ENCODE measurements at regions not wholly inside any gene's neighbourhood (a gene's known extent, or its start where the extent isn't known, plus 50 kb on each side); places are given as distances from the start of the nearest gene placed in this dataset.

DNA sequence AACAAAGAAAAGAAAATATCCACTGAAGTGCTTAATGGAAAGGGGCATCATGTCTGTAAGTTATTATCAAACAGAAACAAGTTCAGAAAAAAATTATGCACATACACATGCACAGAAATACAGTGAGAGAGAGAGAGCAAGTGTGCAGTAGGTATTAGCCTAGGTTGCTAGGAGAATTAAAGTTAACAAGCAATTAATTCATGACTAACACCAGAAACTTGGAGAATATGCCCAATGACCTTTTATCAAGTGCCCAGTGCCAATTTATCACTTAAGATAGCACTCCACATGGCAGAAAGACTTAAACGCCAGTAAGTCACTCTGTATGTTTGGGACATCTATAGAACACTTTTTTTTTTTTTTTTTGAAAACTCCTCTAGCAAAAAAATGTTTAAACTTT, 56.2 kb upstream of the SLC16A1 start:
- no peaks in the 10 kb centered on the region for H3K4me1 ChIP-seq (ENCODE audit: control insufficient read depth in 1 of 2, insufficient read depth in 2 of 2, low read length in 2 of 2)
- H3K27ac Mint-ChIP-seq = no peak overlapping the region
- H3K4me3 Mint-ChIP-seq = no peak overlapping the region
- H3K27me3 ChIP-seq (ENCODE audit: control insufficient read depth in 2 of 2, insufficient read depth in 2 of 2, low read length in 2 of 2) = no peaks in the 10 kb centered on the region
- H3K4me1 Mint-ChIP-seq = peaks cover 2% of the 10 kb centered on the region
- H3K27ac ChIP-seq (ENCODE audit: low read depth in 1 of 2, low read length in 2 of 2) = no peak overlapping the region
- H3K27me3 Mint-ChIP-seq (ENCODE audit: low read depth in 3 of 3) = peaks cover 0 to 1% (median 0%) of the 10 kb centered on the region in 3 donors
- H4K20me1 ChIP-seq (ENCODE audit: insufficient read depth, low read length) = no peaks in the 10 kb centered on the region
- H3K4me3 ChIP-seq (replicated peaks in 1 of 3; ENCODE audit: low read depth in 2 of 3, low read length in 3 of 3) = no peak overlapping the region
- intact Hi-C loops (cut with micrococcal nuclease) = no loop called here
- H2AFZ ChIP-seq (ENCODE audit: insufficient read depth, low read depth, low read length, poor library complexity, severe bottlenecking) = no peak overlapping the region
- H3K9me3 ChIP-seq (replicated peaks in 1 of 2; ENCODE audit: control insufficient read depth in 1 of 2, insufficient read depth in 1 of 2, low read length in 2 of 2) = no peaks in the 10 kb centered on the region
- H3K9ac ChIP-seq (ENCODE audit: insufficient read depth, low read length, poor library complexity, severe bottlenecking) = no peak overlapping the region
- TF ChIP-seq CTCF (IDR thresholded peaks at IDR 0.05) = no peak
- peaks cover 7 to 11% of the 10 kb centered on the region in 2 donors for H3K36me3 Mint-ChIP-seq
- H3K36me3 ChIP-seq (replicated peaks in 1 of 2; ENCODE audit: control insufficient read depth in 1 of 2, insufficient read depth in 2 of 2, low read length in 2 of 2) = peaks cover 0 to 2% of the 10 kb centered on the region in 2 donors
- H3K79me2 ChIP-seq (ENCODE audit: insufficient read depth, low read length) = no peaks in the 10 kb centered on the region
- no CpG with 5 or more reads among the region's 1 CpG for WGBS (ENCODE audit: insufficient coverage)
- DNase-seq = no peak
- H3K4me2 ChIP-seq (replicated peaks; ENCODE audit: extremely low read depth, low read length, poor library complexity, severe bottlenecking) = no peak overlapping the region
- H3K9me3 Mint-ChIP-seq = no peaks in the 10 kb centered on the region

- no peak overlapping the region for H3K4me3 Mint-ChIP-seq
- Histone ChIP-seq H2AFZ (ENCODE audit: insufficient read depth, low read depth, low read length, poor library complexity, severe bottlenecking) (no peak overlapping the region), H3K9me3 (replicated peaks in 1 of 2; ENCODE audit: control insufficient read depth in 1 of 2, insufficient read depth in 1 of 2, low read length in 2 of 2) (no peaks in the 10 kb centered on the region), H4K20me1 (ENCODE audit: insufficient read depth, low read length) (no peaks in the 10 kb centered on the region), H3K4me3 (replicated peaks in 1 of 3; ENCODE audit: low read depth in 2 of 3, low read length in 3 of 3) (no peak overlapping the region), H3K36me3 (replicated peaks in 1 of 2; ENCODE audit: control insufficient read depth in 1 of 2, insufficient read depth in 2 of 2, low read length in 2 of 2) (peaks cover 0 to 2% of the 10 kb centered on the region in 2 donors), H3K79me2 (ENCODE audit: insufficient read depth, low read length) (no peaks in the 10 kb centered on the region), H3K9ac (ENCODE audit: insufficient read depth, low read length, poor library complexity, severe bottlenecking) (no peak overlapping the region), H3K27me3 (ENCODE audit: control insufficient read depth in 2 of 2, insufficient read depth in 2 of 2, low read length in 2 of 2) (no peaks in the 10 kb centered on the region), H3K27ac (ENCODE audit: low read depth in 1 of 2, low read length in 2 of 2) (no peak overlapping the region), H3K4me1 (ENCODE audit: control insufficient read depth in 1 of 2, insufficient read depth in 2 of 2, low read length in 2 of 2) (no peaks in the 10 kb centered on the region), H3K4me2 (replicated peaks; ENCODE audit: extremely low read depth, low read length, poor library complexity, severe bottlenecking) (no peak overlapping the region)
- DNase-seq = no peak
- peaks cover 0 to 4% of the 10 kb centered on the region in 2 donors for H3K36me3 Mint-ChIP-seq
- no peaks in the 10 kb centered on the region for H3K4me1 Mint-ChIP-seq
- H3K27ac Mint-ChIP-seq = no peak overlapping the region
- no peak for TF ChIP-seq CTCF (IDR thresholded peaks at IDR 0.05)
- WGBS (ENCODE audit: insufficient coverage) = no CpG with 5 or more reads among the region's 2 CpGs
- no peaks in the 10 kb centered on the region for H3K27me3 Mint-ChIP-seq (ENCODE audit: low read depth in 3 of 3)
- H3K9me3 Mint-ChIP-seq = no peaks in the 10 kb centered on the region
- intact Hi-C loops (cut with micrococcal nuclease) = no loop called here
Observed at GRCh38 chr1:113013823-113014222, 57.8 kb upstream of the SLC16A1 start.

Data from CD14-positive monocyte (primary cell).